NCI-H1694 treated with DMSO at 0.1 percent for 48 hours (cell line): ENCODE measurements at regions not wholly inside any gene's neighbourhood (a gene's known extent, or its start where the extent isn't known, plus 50 kb on each side); places are given as distances from the start of the nearest gene placed in this dataset.
"Not testable (repeated sequence)": the region's sequence is repeated elsewhere in the genome, so short reads cannot be mapped to it uniquely, and the experiment has no call there.

Experiments used
- DNase-seq: peaks from one replicate; lab custom pipeline; 2025; lab: John Stamatoyannopoulos, UW

- no peak for DNase-seq
These were observed 258.9 kb upstream of the SOX4 start for GRCh38 chr6:21334651-21335050.

DNA sequence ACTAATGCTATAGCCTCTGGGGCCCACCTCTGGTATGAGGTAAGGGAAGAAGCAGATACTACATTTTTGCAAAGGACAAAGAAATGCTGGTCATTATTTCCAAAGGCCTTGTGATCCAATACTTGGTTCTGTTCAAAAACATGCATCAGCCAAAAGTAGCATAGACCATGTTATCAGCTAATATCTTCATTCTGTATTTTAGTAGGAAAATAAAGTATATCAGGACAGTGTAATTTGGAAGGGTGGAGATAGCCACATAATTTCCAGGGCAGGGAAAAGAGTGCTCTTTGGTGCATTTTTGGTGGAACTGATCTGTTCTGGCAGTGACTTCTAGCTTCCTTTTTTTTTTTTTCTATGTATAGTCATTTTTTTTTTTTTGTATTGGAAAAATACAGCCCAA lies 258.0 kb upstream of the SOX4 start:
- DNase-seq = no peak

GRCh38 chr6:21337263-21337662 lies 256.3 kb upstream of the SOX4 start:
- no peak for DNase-seq

DNA sequence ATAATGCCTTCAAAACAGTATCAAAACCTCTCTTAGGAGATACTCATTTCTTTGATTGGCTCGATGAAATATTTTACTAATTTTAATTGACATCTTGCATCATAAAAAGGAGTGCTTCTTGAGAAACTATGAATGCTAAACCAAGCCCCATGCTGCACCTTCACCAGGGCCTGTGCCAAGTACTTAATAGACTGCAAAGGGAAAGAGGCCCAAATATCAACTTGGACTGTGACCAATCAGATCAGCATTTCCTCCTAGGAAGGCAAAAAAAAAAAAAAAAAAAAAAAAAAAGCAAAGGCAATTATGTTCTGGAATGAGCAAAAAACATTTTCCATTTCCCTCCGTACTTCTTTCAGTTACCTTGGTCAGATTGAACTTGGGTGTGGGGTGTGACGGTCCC lies 253.0 kb upstream of the SOX4 start:
- DNase-seq = no peak

- no peak for DNase-seq
These were observed 251.6 kb upstream of the SOX4 start for GRCh38 chr6:21341910-21342309.

DNA sequence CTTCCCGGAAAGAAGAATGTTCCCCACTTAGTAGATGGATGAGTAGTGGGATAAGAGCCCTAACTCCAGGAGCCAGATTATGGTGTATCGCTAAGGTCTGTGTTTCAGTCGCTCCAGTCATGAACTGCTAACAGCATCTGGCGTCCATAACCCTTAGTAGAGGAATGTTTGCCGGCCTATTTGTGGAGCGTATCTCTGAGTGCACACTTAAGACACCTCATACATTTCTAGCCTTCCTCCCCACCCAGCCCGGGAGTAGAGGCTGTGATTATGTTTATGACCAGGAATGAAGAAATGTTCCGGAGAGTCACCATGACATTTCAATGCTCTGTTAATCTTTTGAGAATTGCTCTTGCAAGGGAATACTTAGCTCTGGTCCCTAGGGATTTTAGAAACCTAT lies 251.1 kb upstream of the SOX4 start:
- no peak for DNase-seq

- DNase-seq = not testable (repeated sequence)
These were observed 247.8 kb upstream of the SOX4 start for GRCh38 chr6:21345704-21346103.

DNA sequence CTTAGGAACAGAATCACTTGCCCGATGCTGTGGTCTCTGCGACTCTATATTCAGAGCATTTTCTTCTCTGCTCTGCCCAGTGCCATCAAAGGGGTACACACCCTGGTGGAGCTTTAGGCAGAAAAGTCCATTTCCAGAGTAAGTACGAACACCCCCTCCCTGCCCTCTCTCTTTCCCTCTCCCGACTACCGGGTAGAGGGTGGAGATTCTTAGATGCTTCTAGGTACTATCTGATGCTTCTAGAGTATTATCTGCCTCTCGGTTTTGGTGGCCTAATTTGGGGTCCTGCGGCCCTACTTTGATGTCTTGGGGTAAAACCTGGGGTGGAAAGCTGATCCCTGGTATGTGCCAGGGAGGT lies 245.4 kb upstream of the SOX4 start:
- no peak for DNase-seq

DNA sequence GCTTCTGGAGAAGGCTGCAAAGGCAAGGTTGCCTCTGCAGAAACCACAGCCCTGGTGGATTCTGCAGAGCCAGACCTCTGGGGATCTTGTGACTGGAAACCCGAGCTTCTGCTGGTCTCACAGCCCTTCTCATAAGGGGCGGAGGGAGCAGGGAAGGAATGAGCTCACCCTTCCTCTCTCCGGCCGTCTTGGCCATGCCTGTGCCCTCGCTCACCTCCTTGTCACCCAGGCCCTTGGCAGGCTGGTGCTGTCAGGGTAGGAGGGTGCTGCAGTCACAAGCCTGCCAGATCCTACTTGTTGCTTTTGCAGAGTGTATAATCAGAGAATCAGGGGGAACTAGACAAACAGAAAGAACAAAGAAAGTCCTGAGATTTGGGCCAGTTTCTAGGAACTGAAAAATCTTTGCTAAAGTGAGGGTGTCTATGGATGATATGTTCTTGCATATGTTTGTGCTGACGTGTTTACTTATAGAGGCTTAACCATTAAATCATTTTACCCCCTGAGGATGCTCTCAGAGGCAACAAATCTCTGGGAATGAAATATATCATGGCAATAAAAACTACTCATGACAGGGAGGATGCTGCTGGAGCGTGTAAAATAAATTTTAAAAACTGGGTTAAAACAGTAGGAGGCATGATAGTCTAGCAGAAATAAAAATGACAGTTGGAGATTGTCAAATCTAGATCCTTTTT lies 244.9 kb upstream of the SOX4 start:
- DNase-seq = no peak

DNA sequence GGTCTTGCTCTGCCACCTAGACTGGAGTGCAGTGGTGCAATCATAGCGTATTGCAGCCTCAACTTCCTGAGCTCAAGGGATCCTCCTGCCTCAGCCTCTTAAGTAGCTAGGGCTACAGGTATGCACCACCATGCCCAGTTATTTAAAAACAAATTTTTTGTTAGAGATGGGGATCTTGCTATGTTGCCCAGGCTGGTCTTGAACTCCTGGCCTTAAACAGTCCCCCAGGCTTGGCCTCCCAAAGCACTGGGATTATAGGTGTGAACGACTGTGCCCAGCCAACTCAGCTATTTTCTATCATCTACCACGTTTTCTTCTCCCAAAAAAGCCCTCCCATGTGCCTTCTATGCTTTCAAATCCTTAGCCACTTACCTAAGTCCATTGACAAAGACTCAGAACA lies 243.7 kb upstream of the SOX4 start:
- no peak for DNase-seq

DNA sequence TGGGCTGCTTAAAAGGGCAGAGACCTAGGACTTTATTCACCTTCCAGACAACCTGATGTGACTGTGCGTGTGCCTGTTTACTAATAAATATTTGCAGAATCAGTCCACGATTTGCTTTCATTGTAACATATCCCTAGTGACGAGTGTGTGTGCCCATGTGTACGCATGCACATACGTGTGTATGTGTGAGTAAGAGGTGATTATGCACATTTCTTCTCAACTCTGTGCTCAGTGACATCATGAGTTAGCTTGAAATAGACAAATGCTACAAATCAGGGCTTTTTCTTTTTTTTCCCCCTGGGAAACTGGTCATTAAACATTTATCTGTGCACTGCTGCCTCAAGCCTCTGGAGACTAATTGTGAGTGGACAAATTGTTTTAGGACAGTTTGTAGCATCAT lies 242.6 kb upstream of the SOX4 start:
- DNase-seq = no peak

DNA sequence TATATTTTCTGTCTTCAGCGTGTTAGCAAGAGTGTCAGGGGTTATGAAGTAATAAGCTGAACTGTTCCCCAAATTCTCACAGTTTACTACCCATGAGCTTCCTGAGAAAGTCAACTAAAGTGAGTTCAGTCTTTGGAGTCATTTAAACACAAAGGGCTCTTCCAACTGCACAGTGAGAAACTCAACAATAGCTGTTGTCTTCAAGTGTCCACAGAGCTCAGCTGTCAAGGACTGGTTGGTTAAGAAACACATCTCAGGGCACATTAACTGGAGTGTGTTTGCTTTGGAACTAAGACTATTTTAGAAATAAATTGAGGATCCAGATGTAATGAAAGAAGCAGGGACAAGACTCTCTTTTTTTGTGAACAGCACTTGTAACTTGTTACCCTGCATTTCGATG lies 241.4 kb upstream of the SOX4 start:
- no peak for DNase-seq

DNA sequence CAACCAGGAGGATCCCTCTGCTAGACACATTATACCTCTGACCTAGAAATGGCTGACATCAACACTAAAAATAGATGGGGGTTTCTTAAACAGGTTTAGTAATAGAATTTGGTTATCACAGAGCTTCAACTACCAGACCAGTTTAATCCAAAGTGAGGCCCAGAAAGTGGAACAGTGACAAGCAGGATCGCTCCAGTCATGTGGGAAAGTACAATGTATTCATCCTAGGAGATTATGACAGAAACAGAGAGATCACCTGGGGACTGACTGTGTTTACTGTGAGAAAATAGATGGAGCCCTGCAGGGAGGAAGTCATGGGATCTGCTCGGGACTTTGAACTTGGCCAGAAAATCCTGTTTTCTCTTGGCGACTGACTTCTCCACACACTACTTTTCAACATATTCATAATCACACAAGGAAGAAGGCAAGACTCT lies 238.7 kb upstream of the SOX4 start:
- DNase-seq = no peak

- no peak for DNase-seq
These were observed 237.9 kb upstream of the SOX4 start for GRCh38 chr6:21355638-21356037.

GRCh38 chr6:21357262-21357661 lies 236.3 kb upstream of the SOX4 start:
- DNase-seq = no peak

GRCh38 chr6:21359926-21360325 lies 233.6 kb upstream of the SOX4 start:
- DNase-seq = no peak

- no peak for DNase-seq
These were observed 233.2 kb upstream of the SOX4 start for GRCh38 chr6:21360336-21360735.

DNA sequence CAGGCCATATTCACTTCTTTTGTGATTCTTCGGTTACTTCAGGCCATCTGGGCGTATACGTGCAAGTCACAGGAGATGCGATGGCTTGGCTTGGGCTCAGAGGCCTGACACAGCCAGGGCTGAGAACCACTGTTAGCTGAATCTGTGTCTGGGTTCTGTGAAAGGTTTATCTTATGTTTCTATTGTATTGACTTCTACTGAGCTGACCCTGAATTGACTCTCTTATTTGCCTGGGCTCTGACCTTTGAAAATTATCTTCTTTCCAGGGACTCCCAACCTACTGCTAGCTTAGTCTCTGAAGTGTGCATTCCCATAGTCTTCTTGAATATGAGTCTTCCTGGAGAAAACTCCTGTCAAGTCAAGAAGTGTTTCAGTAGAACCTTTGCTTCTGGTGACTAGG lies 226.4 kb upstream of the SOX4 start:
- no peak for DNase-seq

GRCh38 chr6:21367649-21368154 lies 225.8 kb upstream of the SOX4 start:
- DNase-seq = no peak

DNA sequence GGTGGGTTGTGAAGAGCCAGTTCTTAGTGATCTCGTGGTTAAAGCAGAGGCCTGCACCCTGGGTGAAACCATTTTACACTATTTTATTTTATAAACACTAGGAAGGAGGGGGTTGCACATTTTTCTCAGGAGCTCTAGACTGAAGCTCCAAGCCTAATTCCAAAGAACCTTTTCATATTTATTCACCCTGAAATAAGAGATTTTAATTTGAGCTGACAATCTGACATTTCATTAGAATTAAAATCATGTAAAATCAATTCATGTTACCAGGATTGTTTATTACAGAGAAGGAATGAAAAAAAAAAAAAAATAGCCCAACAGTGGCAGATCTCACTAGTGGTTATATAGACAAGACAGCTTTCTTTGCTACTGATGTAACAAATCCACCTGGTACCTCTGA lies 222.5 kb upstream of the SOX4 start:
- no peak for DNase-seq

DNA sequence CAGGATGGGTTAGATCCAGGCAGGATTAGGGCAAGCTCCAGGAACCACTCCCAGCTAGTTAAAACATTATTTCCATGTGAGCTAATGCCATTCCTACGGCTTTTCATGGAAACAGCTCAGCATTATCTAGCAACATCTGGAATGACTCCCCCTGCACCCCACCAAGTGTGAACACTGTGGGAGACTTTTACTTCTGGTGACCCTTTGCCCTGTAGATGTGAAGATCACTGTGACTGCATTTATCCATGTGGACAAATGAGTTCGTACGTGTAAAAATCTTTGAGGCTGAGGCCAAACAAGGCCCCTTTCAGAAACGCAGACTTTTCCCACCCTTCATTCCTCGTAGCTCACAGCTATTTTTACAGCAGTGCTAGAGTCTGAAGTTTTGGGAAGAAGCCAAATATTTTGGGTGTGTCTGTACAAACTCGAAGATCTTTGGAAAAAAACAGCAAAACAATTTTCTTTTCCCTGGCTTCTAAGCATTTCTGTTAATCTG lies 221.8 kb upstream of the SOX4 start:
- no peak for DNase-seq

GRCh38 chr6:21375151-21376116 lies 218.1 kb upstream of the SOX4 start:
- DNase-seq = no peak

DNA sequence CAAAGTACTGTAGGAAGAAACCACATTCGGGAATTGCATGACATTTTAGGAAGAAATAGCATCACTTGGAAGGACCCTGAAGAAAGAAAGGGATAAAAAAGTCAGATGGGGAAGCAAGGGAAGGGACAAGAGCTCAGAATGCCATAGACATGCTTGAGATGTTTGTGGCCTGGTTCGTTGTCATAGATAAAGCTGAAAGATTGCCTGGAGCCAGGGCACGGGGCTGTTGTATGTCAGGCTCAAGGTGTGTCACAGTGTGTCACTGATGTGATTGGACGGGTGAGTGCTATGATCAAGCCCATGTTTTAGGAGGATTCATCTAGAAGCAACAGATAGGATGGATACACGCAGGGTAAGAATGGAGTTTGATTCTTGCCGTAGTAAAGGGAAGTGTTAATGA lies 216.2 kb upstream of the SOX4 start:
- DNase-seq = no peak
